ENCODE measurements at regions not wholly inside any gene's neighbourhood (a gene's known extent, or its start where the extent isn't known, plus 50 kb on each side); places are given as distances from the start of the nearest gene placed in this dataset.

DNA sequence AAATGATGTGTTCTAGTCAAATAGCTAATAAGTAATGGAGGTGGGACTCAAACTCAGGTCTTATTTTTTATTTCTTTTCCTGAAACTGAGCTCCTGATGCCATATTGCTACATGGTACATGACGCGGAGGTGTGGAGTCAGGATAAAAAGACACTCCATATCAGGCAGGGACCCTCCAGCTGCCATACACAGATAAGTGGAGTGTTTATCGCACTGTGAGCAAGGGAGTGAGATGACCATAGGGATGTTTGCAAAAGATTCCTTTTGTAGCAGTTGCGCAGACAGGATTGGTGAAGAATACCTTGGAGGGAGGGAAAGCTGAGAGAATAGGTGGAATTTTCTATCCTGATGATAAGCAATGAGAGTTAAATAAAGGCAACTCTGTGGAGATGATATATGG lies 657.2 kb downstream of the RNF144A start:
- TF ChIP-seq, protein P1, sequence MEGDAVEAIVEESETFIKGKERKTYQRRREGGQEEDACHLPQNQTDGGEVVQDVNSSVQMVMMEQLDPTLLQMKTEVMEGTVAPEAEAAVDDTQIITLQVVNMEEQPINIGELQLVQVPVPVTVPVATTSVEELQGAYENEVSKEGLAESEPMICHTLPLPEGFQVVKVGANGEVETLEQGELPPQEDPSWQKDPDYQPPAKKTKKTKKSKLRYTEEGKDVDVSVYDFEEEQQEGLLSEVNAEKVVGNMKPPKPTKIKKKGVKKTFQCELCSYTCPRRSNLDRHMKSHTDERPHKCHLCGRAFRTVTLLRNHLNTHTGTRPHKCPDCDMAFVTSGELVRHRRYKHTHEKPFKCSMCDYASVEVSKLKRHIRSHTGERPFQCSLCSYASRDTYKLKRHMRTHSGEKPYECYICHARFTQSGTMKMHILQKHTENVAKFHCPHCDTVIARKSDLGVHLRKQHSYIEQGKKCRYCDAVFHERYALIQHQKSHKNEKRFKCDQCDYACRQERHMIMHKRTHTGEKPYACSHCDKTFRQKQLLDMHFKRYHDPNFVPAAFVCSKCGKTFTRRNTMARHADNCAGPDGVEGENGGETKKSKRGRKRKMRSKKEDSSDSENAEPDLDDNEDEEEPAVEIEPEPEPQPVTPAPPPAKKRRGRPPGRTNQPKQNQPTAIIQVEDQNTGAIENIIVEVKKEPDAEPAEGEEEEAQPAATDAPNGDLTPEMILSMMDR (IDR thresholded peaks at IDR 0.05) = no peak
- H3K9me3 ChIP-seq = peaks cover 4% of the 10 kb centered on the region
- no peaks in the 10 kb centered on the region for H3K36me3 ChIP-seq
- no peak overlapping the region for H3K27ac ChIP-seq
- H3K4me3 ChIP-seq (ENCODE audit: low read depth in 1 of 2, low read length in 1 of 2) = no peak overlapping the region
- peaks cover 6% of the 10 kb centered on the region for H3K27me3 ChIP-seq
- H3K4me1 ChIP-seq (ENCODE audit: control insufficient read depth in 1 of 2, insufficient read depth in 1 of 2, low read depth in 1 of 2, low read length in 1 of 2) = no peaks in the 10 kb centered on the region

DNA sequence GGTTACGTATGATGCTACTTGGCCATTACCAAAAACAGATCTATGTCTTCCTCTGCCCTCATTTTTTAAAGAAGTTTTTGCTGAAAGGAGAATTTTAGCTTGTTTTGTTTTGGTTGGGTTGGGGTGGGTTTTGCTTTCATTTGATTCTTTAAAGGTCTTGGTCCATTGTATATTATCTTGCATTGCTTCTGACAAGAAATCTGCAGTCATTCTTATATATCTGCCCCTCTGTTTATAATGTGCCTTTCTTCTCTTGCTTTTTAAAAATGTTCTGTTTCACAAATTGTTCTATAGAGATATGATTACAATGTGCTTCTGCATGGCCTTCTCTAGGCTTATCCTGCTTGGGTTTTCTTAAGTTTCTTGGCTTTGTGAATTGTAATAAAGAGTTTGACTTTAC lies 660.6 kb downstream of the RNF144A start:
- Histone ChIP-seq H3K4me1 (ENCODE audit: control insufficient read depth in 1 of 2, insufficient read depth in 1 of 2, low read depth in 1 of 2, low read length in 1 of 2) (no peaks in the 10 kb centered on the region), H3K27me3 (peaks cover 6% of the 10 kb centered on the region), H3K27ac (no peak overlapping the region), H3K4me3 (ENCODE audit: low read depth in 1 of 2, low read length in 1 of 2) (no peak overlapping the region), H3K36me3 (no peaks in the 10 kb centered on the region), H3K9me3 (peaks cover 4% of the 10 kb centered on the region)
- TF ChIP-seq, protein P1 (IDR thresholded peaks at IDR 0.05) = no peak

GRCh38 chr2:7584017-7584416 lies 666.8 kb downstream of the RNF144A start:
- no peaks in the 10 kb centered on the region for H3K36me3 ChIP-seq
- H3K4me3 ChIP-seq (ENCODE audit: low read depth in 1 of 2, low read length in 1 of 2) = no peak overlapping the region
- no peaks in the 10 kb centered on the region for H3K4me1 ChIP-seq (ENCODE audit: control insufficient read depth in 1 of 2, insufficient read depth in 1 of 2, low read depth in 1 of 2, low read length in 1 of 2)
- peaks cover 5% of the 10 kb centered on the region for H3K27me3 ChIP-seq
- TF ChIP-seq, protein P1 (IDR thresholded peaks at IDR 0.05) = no peak
- H3K27ac ChIP-seq = no peak overlapping the region
- no peaks in the 10 kb centered on the region for H3K9me3 ChIP-seq

GRCh38 chr2:7586898-7587297 lies 669.7 kb downstream of the RNF144A start:
- H3K4me3 ChIP-seq (ENCODE audit: low read depth in 1 of 2, low read length in 1 of 2) = no peak overlapping the region
- H3K4me1 ChIP-seq (ENCODE audit: control insufficient read depth in 1 of 2, insufficient read depth in 1 of 2, low read depth in 1 of 2, low read length in 1 of 2) = no peaks in the 10 kb centered on the region
- H3K27me3 ChIP-seq = peaks cover 5% of the 10 kb centered on the region
- no peak overlapping the region for H3K27ac ChIP-seq
- H3K9me3 ChIP-seq = no peaks in the 10 kb centered on the region
- TF ChIP-seq, protein P1 (IDR thresholded peaks at IDR 0.05) = no peak
- H3K36me3 ChIP-seq = no peaks in the 10 kb centered on the region

GRCh38 chr2:7588295-7588694 lies 671.1 kb downstream of the RNF144A start:
- Histone ChIP-seq H3K27ac (no peak overlapping the region), H3K4me3 (ENCODE audit: low read depth in 1 of 2, low read length in 1 of 2) (no peak overlapping the region), H3K9me3 (no peaks in the 10 kb centered on the region), H3K36me3 (no peaks in the 10 kb centered on the region), H3K27me3 (peaks cover 5% of the 10 kb centered on the region), H3K4me1 (ENCODE audit: control insufficient read depth in 1 of 2, insufficient read depth in 1 of 2, low read depth in 1 of 2, low read length in 1 of 2) (no peaks in the 10 kb centered on the region)
- TF ChIP-seq, protein P1 (IDR thresholded peaks at IDR 0.05) = no peak

DNA sequence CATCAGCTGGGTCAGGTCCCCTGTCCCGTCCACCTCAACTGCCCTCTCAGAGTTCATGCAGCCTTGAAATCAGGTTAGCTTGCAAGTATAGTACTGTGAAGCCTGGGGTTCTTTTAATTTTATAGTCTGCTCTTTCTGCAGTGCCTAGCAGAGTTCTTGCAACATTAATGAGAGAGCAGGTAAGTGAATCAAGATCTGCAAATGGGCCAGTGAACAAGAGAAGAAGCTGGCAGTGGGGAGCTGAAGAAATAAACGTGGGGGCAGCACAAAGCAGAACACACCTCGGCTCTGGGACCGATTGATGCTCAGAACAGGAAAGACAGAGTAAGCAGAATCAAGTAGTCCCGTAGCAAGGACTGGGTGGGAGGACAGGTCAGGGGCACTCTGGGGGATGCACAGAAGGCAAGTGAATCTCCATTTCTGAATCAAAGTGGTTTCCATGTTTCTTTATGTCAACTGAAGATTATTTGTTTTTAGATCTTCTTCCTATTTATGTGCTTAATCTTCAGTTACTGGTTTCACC lies 675.5 kb downstream of the RNF144A start:
- TF ChIP-seq, protein P1 (IDR thresholded peaks at IDR 0.05) = no peak
- no peak overlapping the region for H3K27ac ChIP-seq
- H3K4me1 ChIP-seq (ENCODE audit: control insufficient read depth in 1 of 2, insufficient read depth in 1 of 2, low read depth in 1 of 2, low read length in 1 of 2) = no peaks in the 10 kb centered on the region
- H3K36me3 ChIP-seq = no peaks in the 10 kb centered on the region
- no peaks in the 10 kb centered on the region for H3K9me3 ChIP-seq
- no peak overlapping the region for H3K4me3 ChIP-seq (ENCODE audit: low read depth in 1 of 2, low read length in 1 of 2)
- peaks cover 7% of the 10 kb centered on the region for H3K27me3 ChIP-seq
